Mucosa of descending colon (tissue), 3 donors: ENCODE measurements at regions not wholly inside any gene's neighbourhood (a gene's known extent, or its start where the extent isn't known, plus 50 kb on each side); places are given as distances from the start of the nearest gene placed in this dataset.

Experiments used
- ATAC-seq: fragments of 200-7000 bp; cut with Tn5 transposase; one replicate; pipeline ENCODE4 v1.9.1; 2020; ENCODE audit warnings: mild to moderate bottlenecking, moderate library complexity
- DNase-seq, 3 donors: peaks; one replicate each; pipeline ENCODE4 v3.0.0-alpha.2; 2020
- H3K36me3 ChIP-seq: fragments of 200-600 bp; one replicate; pipeline ENCODE4 v1.8.0; 2021; ENCODE audit warnings: low read depth, mild to moderate bottlenecking
- H3K4me1 ChIP-seq: fragments of 200-600 bp; one replicate; pipeline ENCODE4 v1.8.0; 2021; ENCODE audit warnings: low read depth, mild to moderate bottlenecking
- H3K4me3 ChIP-seq: fragments of 200-600 bp; one replicate; pipeline ENCODE4 v1.8.0; 2021; ENCODE audit warnings: mild to moderate bottlenecking
- H3K9me3 ChIP-seq: fragments of 200-600 bp; one replicate; pipeline ENCODE4 v1.8.0; 2021; ENCODE audit warnings: mild to moderate bottlenecking
- CTCF ChIP-seq: fragments of 200-600 bp; IDR thresholded peaks from one replicate; pipeline ENCODE4 v1.8.0; 2022; ENCODE audit warnings: antibody characterized with exemption, mild to moderate bottlenecking
- intact Hi-C, 2 donors: fragments of 100-400 bp; cut with DNase I in 1 of 2; cut with micrococcal nuclease in 1 of 2; formaldehyde crosslinking; loops; one replicate each; pipeline versions ENCODE4 v1.11.0 to v1.11.1; 2022; cut with DNase I, micrococcal nuclease
- donor health status: DM: no; HTN: no; CAD: no; lungs with moderate emphysema.
- donor health status: DM: no; HTN: no; CAD: no.
- donor health status: DM: no; HTN: yes; CAD: no.

- DNase-seq (no peak), ATAC-seq (no peak)
- intact Hi-C loops = no loop called here
- no peak for TF ChIP-seq CTCF
- H3K9me3 ChIP-seq = no peaks in the 10 kb centered on the region
- no peaks in the 10 kb centered on the region for H3K36me3 ChIP-seq
- no peak overlapping the region for H3K4me3 ChIP-seq
- no peaks in the 10 kb centered on the region for H3K4me1 ChIP-seq
Observed at GRCh38 chr10:117921421-117921820, 125.3 kb downstream of the RAB11FIP2 start.

GRCh38 chr10:117924820-117925219 is 121.9 kb downstream of the RAB11FIP2 start:
- no peak for TF ChIP-seq CTCF
- no peak for ATAC-seq
- intact Hi-C loops = no loop called here

GRCh38 chr10:117925369-117925768 is 121.4 kb downstream of the RAB11FIP2 start:
- intact Hi-C loops = no loop called here
- no peak for TF ChIP-seq CTCF
- H3K4me1 ChIP-seq = no peaks in the 10 kb centered on the region
- no peak for ATAC-seq
- no peak for DNase-seq
- H3K4me3 ChIP-seq = no peak overlapping the region
- H3K9me3 ChIP-seq = no peaks in the 10 kb centered on the region
- no peaks in the 10 kb centered on the region for H3K36me3 ChIP-seq

More at GRCh38 chr10:117924820-117925219, 121.9 kb downstream of the RAB11FIP2 start:
- H3K4me3 ChIP-seq = no peak overlapping the region
- no peaks in the 10 kb centered on the region for H3K36me3 ChIP-seq
- no peaks in the 10 kb centered on the region for H3K4me1 ChIP-seq
- no peak for DNase-seq
- H3K9me3 ChIP-seq = no peaks in the 10 kb centered on the region

- TF ChIP-seq CTCF = no peak
- no peaks in the 10 kb centered on the region for H3K4me1 ChIP-seq
- H3K4me3 ChIP-seq = no peak overlapping the region
- ATAC-seq = no peak
- intact Hi-C loops = no loop called here
- DNase-seq = no peak
- no peaks in the 10 kb centered on the region for H3K9me3 ChIP-seq
- no peaks in the 10 kb centered on the region for H3K36me3 ChIP-seq
Observed at GRCh38 chr10:117926491-117926890, 120.2 kb downstream of the RAB11FIP2 start.

GRCh38 chr10:117927332-117927731 is 119.4 kb downstream of the RAB11FIP2 start:
- Histone ChIP-seq H3K36me3 (no peaks in the 10 kb centered on the region), H3K4me1 (no peaks in the 10 kb centered on the region), H3K9me3 (no peaks in the 10 kb centered on the region), H3K4me3 (no peak overlapping the region)
- DNase-seq (no peak), ATAC-seq (no peak)
- no peak for TF ChIP-seq CTCF
- intact Hi-C loops = no loop called here

- ATAC-seq (no peak), DNase-seq (no peak)
- TF ChIP-seq CTCF = no peak
- intact Hi-C loops = no loop called here
- Histone ChIP-seq H3K9me3 (no peaks in the 10 kb centered on the region), H3K4me1 (no peaks in the 10 kb centered on the region), H3K4me3 (no peak overlapping the region), H3K36me3 (no peaks in the 10 kb centered on the region)
Observed at GRCh38 chr10:117927871-117928270, 118.9 kb downstream of the RAB11FIP2 start.
